ENCODE measurements at regions not wholly inside any gene's neighbourhood (a gene's known extent, or its start where the extent isn't known, plus 50 kb on each side); places are given as distances from the start of the nearest gene placed in this dataset.
"Not testable (repeated sequence)": the region's sequence is repeated elsewhere in the genome, so short reads cannot be mapped to it uniquely, and the experiment has no call there.

DNA sequence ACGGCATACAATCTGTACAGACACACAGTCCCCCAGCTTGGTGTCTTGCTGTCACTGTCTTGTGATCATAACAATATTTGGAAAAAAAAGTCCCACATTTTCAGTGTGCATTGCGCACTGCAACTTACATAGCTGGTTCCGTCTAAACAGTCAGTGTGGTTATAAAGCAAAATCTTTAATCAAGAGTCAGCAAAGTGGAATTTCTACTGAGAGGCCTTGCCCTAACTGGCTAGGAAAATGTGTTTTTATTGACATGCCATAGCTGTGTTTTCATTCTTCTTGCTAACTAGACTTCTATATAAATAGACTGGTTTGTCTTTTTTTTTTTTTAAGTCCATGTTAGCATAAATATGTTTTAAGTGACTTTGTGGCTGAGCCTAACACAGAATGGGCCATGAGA, 174.8 kb downstream of the POLR2M start:
- no peak for DNase-seq (ENCODE audit: low read depth in 2 of 2)

DNA sequence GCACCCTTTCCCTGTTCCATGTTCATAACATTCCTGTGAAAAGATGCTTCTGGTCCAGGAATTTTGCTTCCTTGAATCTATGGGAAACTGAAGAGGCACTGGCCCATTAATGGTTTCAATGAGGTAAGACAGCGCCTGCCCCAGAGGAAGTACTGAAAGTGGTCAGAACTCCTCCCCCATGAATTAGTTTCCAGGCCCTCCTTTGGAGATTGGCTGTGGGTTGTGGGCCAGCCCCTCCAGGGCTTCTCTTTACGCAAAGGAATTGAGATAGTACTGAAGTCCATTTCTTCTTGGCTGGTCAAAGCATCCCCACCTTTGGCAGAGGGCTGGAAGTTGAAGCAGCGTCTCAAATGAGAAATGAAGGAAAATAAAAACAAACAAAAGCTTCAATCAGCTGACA, 175.5 kb downstream of the POLR2M start:
- DNase-seq (ENCODE audit: low read depth in 2 of 2) = no peak

DNA sequence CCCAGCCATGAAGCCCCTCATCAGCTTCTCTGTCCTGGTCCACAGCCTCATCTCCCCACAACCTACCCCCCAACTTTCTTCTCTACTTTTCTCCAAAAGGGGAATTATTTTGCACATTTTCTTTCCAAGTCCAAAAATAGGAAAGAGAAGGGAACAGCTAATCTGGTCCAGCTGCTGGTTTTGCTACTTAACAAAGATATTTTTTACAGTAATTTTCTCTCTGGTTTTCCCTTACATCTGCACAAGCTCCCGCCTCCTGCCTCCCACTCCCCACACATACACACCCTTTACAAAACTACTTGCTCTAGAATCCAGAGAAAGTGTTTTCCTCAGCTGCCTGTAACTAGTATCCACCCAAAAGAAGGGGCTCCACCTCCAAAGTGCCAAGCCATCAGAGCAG, 177.2 kb downstream of the POLR2M start:
- DNase-seq (ENCODE audit: low read depth in 2 of 2) = no peak

DNA sequence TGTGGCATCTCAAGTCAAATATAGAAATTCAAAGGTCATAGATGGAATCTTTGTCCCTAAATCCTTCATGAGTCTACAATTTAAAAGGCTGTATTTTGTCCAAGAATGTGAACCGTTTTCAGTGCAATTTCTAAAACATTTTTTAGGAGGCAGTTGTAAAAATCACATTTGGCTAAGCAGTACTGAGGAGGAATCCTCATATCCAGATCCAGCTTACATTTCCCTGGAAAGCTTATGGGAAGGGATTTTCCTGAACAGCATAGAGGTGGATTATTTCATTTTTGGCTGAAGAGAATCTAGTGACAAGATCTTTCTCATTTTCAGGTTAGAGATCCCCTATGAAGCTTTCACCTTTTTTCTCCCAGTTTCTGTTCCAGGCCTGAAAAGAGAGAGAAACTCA, 178.4 kb downstream of the POLR2M start:
- DNase-seq (ENCODE audit: low read depth in 2 of 2) = no peak

DNA sequence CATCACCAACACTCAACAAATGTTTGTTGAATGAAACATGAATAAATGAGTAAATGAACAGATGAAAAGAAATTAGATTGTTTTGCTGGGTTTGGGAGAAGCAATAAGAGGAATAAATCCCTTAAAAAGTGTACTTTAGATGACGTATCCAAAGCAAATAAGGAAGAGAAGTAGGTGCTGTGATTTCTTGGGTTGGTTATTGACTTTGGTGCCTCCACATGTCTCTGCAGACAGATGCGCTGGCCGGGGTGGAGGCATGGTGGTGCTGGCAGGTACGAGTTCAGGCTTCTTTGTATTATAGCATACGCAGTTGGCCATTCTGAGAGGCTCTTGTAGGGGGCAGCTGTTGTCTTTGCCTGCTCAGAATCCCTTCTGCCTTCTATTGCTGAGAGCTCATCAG, 178.9 kb downstream of the POLR2M start:
- no peak for DNase-seq (ENCODE audit: low read depth in 2 of 2)

DNA sequence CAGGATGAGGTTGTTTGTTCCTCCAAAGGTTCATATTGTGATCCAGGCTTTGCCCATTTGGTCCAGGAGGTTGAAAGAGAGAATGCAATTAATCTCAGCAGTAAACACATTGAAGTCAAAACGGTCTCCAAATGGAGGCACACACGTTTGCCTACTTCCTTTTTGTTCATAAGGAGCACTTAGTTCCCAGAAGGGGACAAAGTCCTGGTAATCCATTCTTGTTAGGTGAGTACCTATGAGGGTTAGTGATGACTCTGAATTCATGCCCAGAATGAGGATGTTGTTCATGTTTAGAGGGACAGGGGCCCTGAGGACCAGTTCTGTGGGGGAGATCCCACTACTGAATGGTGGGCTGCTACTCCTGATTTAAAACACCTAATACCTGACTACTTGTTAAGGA, 177.7 kb downstream of the ALDH1A2 start:
- DNase-seq (ENCODE audit: low read depth in 2 of 2) = no peak

DNA sequence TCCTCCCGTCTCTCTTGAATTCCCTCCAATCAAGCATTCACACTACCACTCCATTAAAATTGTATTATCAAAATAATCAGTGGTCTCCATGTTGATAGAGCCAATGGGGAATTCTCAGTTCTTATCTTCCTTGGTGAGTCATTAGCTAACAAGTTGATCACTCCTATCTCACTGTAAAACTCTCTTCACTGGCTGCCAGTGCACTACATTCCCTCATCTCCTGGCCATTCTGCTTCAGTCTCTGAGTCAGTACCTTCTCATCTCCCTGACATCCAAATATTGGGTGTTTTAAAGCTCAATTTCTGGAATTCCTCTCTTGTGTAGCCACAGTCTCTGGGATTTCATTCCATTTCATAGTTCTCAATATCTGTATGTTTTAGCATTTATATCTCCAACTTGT, 175.2 kb downstream of the ALDH1A2 start:
- no peak for DNase-seq (ENCODE audit: low read depth in 2 of 2)

DNA sequence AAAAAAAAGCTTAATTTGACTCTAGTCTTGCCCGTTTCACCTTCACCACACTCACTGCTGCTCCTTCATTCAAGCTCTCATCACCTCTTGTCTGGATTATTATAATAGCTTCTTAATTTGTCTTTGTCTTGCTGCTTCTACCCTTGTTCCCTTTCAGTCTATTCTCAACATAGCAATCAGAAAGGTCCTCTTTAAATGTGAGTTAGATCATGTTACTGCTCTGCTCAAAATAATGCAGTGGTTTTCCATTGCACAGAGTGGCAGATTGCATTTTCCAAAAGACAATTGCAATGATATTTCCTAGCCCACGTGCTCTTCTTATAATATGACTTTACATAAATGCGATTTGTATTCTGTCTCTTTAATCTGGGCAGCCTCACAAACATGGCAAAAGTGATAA, 174.6 kb downstream of the ALDH1A2 start:
- no peak for DNase-seq (ENCODE audit: low read depth in 2 of 2)

DNA sequence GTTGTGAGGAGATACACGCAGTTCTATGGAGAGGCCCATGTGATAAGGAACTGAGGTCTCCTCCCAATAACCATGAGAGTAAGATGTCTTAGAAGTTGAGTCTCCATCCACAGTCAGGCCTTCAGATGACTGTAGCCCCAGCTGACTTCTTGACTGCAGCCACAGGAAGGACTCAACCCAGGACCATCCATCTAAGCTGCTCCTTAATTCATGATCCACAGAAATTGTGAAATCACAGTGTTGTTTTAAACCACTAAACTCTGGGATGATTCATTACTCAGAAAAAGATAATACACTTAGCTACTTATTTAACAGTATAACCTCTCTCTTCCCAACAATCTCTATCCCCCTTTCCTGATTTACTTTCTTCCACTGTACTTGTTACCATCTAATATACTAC, 173.3 kb downstream of the ALDH1A2 start:
- no peak for DNase-seq (ENCODE audit: low read depth in 2 of 2)

DNA sequence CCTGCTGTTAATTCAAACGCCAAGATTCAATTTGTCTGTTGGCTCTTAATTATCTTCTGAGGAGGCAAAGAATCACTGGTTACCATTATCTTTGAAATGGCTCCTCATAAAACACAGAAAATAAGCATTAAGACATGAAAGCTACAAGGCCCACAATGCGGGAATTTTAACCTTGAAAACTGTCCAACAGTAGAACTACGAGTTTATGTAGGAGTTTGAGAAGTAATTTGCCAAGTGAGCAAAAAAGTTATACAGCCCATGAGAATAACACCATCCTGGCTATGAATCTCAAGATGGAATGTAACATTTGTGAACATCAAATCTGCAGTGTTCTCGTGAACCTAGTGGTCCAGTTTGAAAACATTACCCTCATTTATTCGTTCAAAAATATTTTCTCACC, 172.5 kb downstream of the ALDH1A2 start:
- DNase-seq (ENCODE audit: low read depth in 2 of 2) = no peak

DNA sequence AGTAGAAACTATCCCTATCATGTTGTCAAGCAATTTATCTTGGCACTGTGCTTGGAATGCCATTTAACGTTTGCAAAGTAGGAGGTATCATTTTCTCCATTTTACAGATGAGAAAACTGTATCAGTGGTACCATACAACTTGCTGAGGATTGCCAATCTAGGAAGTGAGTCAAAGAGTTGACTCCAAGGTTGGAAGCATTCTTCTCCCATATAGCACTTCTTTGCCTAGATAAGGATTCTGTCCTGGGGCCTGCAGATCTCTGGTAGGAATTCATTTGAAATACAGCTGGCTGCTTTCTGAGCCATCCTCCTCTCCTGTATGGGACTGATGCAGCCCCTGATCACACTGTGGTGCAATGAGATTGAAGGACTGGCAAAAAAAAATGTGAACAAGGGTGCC, 170.2 kb downstream of the ALDH1A2 start:
- DNase-seq (ENCODE audit: low read depth in 2 of 2) = no peak

DNA sequence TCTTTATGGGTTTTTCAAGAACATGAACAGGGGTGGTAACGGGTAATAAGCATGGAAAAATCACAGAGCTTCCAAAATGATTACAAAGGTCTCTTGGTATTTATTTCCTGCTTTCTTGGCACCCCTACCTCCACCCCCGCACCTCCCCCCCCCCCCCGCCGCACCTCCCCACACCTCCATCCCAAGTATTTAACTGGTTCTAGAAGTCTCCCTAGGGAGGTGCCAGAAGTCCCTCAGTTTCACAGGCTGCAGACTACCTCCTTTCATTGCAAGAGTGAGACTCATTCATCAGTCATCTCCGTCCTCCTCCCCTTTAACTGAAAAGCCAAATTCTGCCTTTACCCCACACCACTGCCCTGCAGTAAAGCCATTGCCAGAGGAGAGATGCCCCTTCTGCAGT, 169.4 kb downstream of the ALDH1A2 start:
- no peak for DNase-seq (ENCODE audit: low read depth in 2 of 2)

DNA sequence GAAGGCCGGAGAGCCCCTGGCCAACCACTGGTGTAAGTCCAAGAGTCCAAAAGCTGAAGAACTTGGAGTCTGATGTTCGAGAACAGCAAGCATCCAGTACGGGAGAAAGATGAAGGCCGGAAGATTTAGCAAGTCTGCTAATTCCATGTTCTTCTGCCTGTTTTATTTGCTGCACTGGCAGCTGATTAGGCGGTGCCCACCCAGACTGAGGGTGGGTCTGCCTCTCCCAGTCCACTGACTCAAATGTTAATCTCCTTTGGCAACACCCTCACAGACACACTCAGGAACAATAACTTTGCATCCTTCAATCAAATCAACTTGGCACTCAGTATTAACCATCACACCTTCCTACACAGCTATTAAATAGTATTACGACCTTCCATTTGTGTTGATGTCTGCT, 168.6 kb downstream of the ALDH1A2 start:
- not testable (repeated sequence) for DNase-seq (ENCODE audit: low read depth in 2 of 2)

DNA sequence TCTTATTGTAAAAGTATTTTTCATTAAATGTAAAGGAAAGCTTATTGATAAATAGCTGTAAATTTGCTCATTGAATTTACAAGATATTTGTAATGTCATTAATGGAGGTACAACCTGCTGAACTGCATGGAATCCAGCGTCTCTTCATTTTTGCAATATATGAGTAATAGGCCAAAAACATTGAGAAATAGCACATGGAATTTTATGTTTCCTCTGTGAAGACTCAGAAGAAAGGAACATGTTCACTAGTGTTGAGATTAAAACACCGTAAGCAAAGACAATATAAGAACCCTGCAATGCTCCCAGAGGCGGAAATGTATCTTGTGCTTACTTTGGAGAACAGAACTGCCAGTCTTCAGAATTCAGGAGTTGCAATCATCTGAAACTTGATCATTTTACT, 167.6 kb downstream of the ALDH1A2 start:
- no peak for DNase-seq (ENCODE audit: low read depth in 2 of 2)

DNA sequence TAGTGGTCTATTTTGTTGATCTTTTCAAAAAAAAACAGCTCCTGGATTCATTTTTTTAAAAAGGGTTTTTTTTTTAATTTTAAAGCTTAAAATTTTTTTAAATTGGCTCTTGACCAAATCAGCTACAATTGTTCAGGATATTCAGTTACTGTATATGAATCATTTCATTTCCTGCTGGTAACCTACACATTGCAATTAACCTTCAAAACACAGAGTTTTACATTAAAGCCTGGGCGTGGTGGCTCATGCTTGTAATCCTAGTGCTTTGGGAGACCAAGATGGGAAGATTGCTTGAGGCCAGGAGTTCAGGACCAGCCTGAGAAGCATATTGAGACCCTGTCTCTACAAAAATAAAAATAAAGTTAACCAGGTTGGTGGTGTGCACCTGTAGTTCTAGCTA, 163.4 kb downstream of the ALDH1A2 start:
- no peak for DNase-seq (ENCODE audit: low read depth in 2 of 2)

Data from stimulated activated CD4-positive, alpha-beta T cell treated with anti-CD3 and anti-CD28 coated beads, Interleukin-1b, Interleukin-23, amount 100 ng/mL, for 1 hour (primary cell).